PC-9 (cell line): ENCODE measurements at regions not wholly inside any gene's neighbourhood (a gene's known extent, or its start where the extent isn't known, plus 50 kb on each side); places are given as distances from the start of the nearest gene placed in this dataset.

Experiments used
- BruUV-seq: library from RNA; stranded (reverse); fragments of 400-500 nt; replicated peaks from 2 replicates; lab custom pipeline; 2021; lab: Mats Ljungman, UMichigan
- CTCF ChIA-PET: fragments of 300-600 bp; sonication (Branson Sonifier 250); formaldehyde crosslinking; loops from one replicate; lab custom pipeline; 2022; ENCODE audit warnings: antibody characterized with exemption; lab: Charles Lee
- POLR2A ChIA-PET: fragments of 300-600 bp; sonication (Branson Sonifier 250); formaldehyde crosslinking; loops from one replicate; lab custom pipeline; 2022; ENCODE audit warnings: antibody characterized with exemption; ENCODE audit not compliant: unreplicated experiment; lab: Charles Lee
- DNase-seq, 2 experiments: peaks; one replicate each; pipeline versions ENCODE4 v3.0.0 to v3.0.0-alpha.2; 2015 to 2022; ENCODE audit warnings: mixed read lengths in 1 of 2
- H2AFZ ChIP-seq: fragments of 200-600 bp; sonication (generic); 2 replicates; pipeline ENCODE4 v1.8.1; 2017; ENCODE audit warnings: antibody characterized with exemption
- H3F3A ChIP-seq: fragments of 200-600 bp; sonication (generic); 2 replicates; pipeline ENCODE4 v1.8.1; 2017; ENCODE audit warnings: antibody characterized with exemption, mild to moderate bottlenecking, low read depth; ENCODE audit not compliant: insufficient read depth
- H3K27ac ChIP-seq: fragments of 200-600 bp; sonication (generic); 2 replicates; pipeline ENCODE4 v1.6.1; 2016; ENCODE audit warnings: mixed run types
- H3K27me3 ChIP-seq: fragments of 200-600 bp; sonication (generic); 2 replicates; pipeline ENCODE4 v1.6.1; 2016; ENCODE audit warnings: low read depth, mixed run types; ENCODE audit not compliant: insufficient read depth
- H3K36me3 ChIP-seq: fragments of 200-600 bp; sonication (generic); 2 replicates; pipeline ENCODE4 v1.6.1; 2016; ENCODE audit warnings: low read depth, mixed run types
- H3K4me1 ChIP-seq: fragments of 200-600 bp; sonication (generic); replicated peaks from 2 replicates; pipeline ENCODE4 v1.6.1; 2016; ENCODE audit warnings: mixed run types; ENCODE audit not compliant: insufficient read depth
- H3K4me2 ChIP-seq: fragments of 200-600 bp; sonication (generic); 2 replicates; pipeline ENCODE4 v1.6.1; 2017; ENCODE audit warnings: mixed run types
- H3K4me3 ChIP-seq: fragments of 200-600 bp; sonication (generic); 2 replicates; pipeline ENCODE4 v1.6.1; 2016; ENCODE audit warnings: mixed run types
- H3K79me2 ChIP-seq: fragments of 200-600 bp; sonication (generic); 2 replicates; pipeline ENCODE4 v1.6.1; 2017; ENCODE audit warnings: low read depth, mixed run types
- H3K9me2 ChIP-seq: fragments of 200-600 bp; sonication (generic); 2 replicates; pipeline ENCODE4 v1.8.1; 2017; ENCODE audit warnings: mild to moderate bottlenecking; ENCODE audit not compliant: insufficient read depth
- H3K9me3 ChIP-seq: fragments of 200-600 bp; sonication (generic); 2 replicates; pipeline ENCODE4 v1.8.1; 2016; ENCODE audit warnings: low read depth; ENCODE audit not compliant: insufficient read depth
- H4K20me1 ChIP-seq: fragments of 200-600 bp; sonication (generic); 2 replicates; pipeline ENCODE4 v1.8.1; 2017; ENCODE audit not compliant: insufficient read depth
- CTCF ChIP-seq: fragments of 200-600 bp; sonication (generic); conservative IDR thresholded peaks from 2 replicates; pipeline ENCODE4 v1.6.1; 2017; ENCODE audit warnings: mixed run types, antibody characterized with exemption, mild to moderate bottlenecking, moderate library complexity
- EZH2 ChIP-seq: fragments of 200-600 bp; sonication (generic); IDR thresholded peaks from 2 replicates; pipeline ENCODE4 v1.8.0; 2017; ENCODE audit warnings: antibody characterized with exemption, low read depth
- intact Hi-C: fragments of 100-400 bp; cut with micrococcal nuclease; formaldehyde crosslinking; loops from one replicate; pipeline ENCODE4 v1.10.0; 2022; ENCODE audit not compliant: unreplicated experiment

DNA sequence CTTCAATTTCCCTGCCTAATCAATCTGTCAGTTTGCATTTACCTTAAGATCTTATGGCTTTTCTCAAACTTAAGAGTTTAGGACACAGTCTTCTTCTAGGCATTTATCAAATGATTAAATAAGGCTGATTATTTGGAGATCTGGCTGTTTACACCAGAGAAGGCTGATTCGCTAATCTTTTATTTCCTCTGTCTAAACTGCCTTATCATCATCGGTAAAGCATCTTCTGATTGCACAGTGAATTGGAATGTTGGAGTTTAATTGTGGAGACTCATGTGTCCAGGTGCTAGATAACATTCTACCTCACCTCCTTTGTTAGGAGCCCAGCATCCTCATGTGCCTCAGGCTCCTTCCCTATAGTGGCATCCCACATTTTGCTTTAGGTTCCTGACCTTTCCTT lies 100.3 kb upstream of the DDIT4L start:
- H3K79me2 ChIP-seq = no peaks in the 10 kb centered on the region
- ChIA-PET POLR2A (no interaction called here), CTCF (interaction anchor here (0.6 kb wide), 1 partner anchor 1715 kb away, joined by 8 read pairs; no protein-coding TSS in a partner anchor)
- no peak overlapping the region for H3K27ac ChIP-seq
- H2AFZ ChIP-seq = no peak overlapping the region
- 0 out of 2 replicates have a peak, but pooled peaks cover 4% of the 10 kb centered on the region for H3K4me1 ChIP-seq
- H3K9me2 ChIP-seq = no peaks in the 10 kb centered on the region
- H3K9me3 ChIP-seq = no peaks in the 10 kb centered on the region; the same call in 1 of the 2 replicates
- no peak for DNase-seq
- no peaks in the 10 kb centered on the region for H4K20me1 ChIP-seq
- no peaks in the 10 kb centered on the region for H3K36me3 ChIP-seq
- H3K4me3 ChIP-seq = no peak overlapping the region
- BruUV-seq = no TSS peak
- H3K4me2 ChIP-seq = no peak overlapping the region
- no peaks in the 10 kb centered on the region for H3F3A ChIP-seq
- intact Hi-C loops = no loop called here
- no peak for TF ChIP-seq EZH2
- no peak for TF ChIP-seq CTCF
- H3K27me3 ChIP-seq = no peaks in the 10 kb centered on the region

GRCh38 chr4:100289946-100290345 lies 99.7 kb upstream of the DDIT4L start:
- H3K27ac ChIP-seq = no peak overlapping the region

DNA sequence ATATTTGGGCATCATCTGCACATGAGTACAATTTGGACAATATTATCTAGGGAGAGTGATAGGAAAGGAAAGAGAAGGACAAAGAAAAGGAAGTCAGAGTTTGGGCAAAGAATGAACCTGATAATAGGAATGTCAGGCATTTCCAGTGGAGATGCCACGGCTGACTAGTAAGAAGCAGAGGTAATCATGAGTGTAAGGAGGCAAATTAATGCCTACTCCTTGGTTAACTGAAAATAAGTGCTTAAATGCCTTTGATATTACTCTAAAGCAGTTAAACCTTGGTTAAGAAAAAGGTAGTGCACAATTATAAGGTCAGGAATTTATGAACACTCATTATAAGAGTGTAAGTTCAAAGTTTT lies 99.2 kb upstream of the DDIT4L start:
- Histone ChIP-seq H3K27me3 (no peaks in the 10 kb centered on the region), H3K9me3 (no peaks in the 10 kb centered on the region; the same call in 1 of the 2 replicates), H3K36me3 (no peaks in the 10 kb centered on the region), H2AFZ (no peak overlapping the region), H4K20me1 (no peaks in the 10 kb centered on the region), H3K79me2 (no peaks in the 10 kb centered on the region), H3F3A (no peaks in the 10 kb centered on the region), H3K4me2 (no peak overlapping the region), H3K4me1 (0 out of 2 replicates have a peak, but pooled peaks cover 4% of the 10 kb centered on the region), H3K9me2 (no peaks in the 10 kb centered on the region), H3K27ac (no peak overlapping the region), H3K4me3 (no peak overlapping the region)
- no peak for DNase-seq
- BruUV-seq = no TSS peak
- TF ChIP-seq EZH2 (no peak), CTCF (no peak)
- intact Hi-C loops = no loop called here
- POLR2A ChIA-PET = no interaction called here
- CTCF ChIA-PET = no interaction called here

More at GRCh38 chr4:100289946-100290345, 99.7 kb upstream of the DDIT4L start:
- no peak overlapping the region for H3K4me2 ChIP-seq
- ChIA-PET CTCF (interaction anchor here (0.6 kb wide), 1 partner anchor 1714 kb away, joined by 8 read pairs; no protein-coding TSS in a partner anchor), POLR2A (no interaction called here)
- H3K9me2 ChIP-seq = no peaks in the 10 kb centered on the region
- H3K4me3 ChIP-seq = no peak overlapping the region
- H3K9me3 ChIP-seq = no peaks in the 10 kb centered on the region; the same call in 1 of the 2 replicates
- H3F3A ChIP-seq = no peaks in the 10 kb centered on the region
- H3K36me3 ChIP-seq = no peaks in the 10 kb centered on the region
- no peaks in the 10 kb centered on the region for H3K27me3 ChIP-seq
- TF ChIP-seq CTCF = no peak
- no peak for TF ChIP-seq EZH2
- intact Hi-C loops = no loop called here
- no peak for DNase-seq
- H2AFZ ChIP-seq = no peak overlapping the region
- no peaks in the 10 kb centered on the region for H3K79me2 ChIP-seq
- BruUV-seq = no TSS peak
- 0 out of 2 replicates have a peak, but pooled peaks cover 4% of the 10 kb centered on the region for H3K4me1 ChIP-seq
- H4K20me1 ChIP-seq = no peaks in the 10 kb centered on the region
